ENCODE measurements at regions not wholly inside any gene's neighbourhood (a gene's known extent, or its start where the extent isn't known, plus 50 kb on each side); places are given as distances from the start of the nearest gene placed in this dataset.

GRCh38 chr15:93449798-93450197 lies 360.8 kb upstream of the RGMA start:
- TF ChIP-seq CTCF (IDR thresholded peaks at IDR 0.05; ENCODE audit: insufficient read depth, low read depth, low read length) = no peak
- TF ChIP-seq EZH2 (IDR thresholded peaks at IDR 0.05; ENCODE audit: insufficient read depth, low read length) = no peak
